Nephron (organoid): ENCODE measurements at regions not wholly inside any gene's neighbourhood (a gene's known extent, or its start where the extent isn't known, plus 50 kb on each side); places are given as distances from the start of the nearest gene placed in this dataset.

Experiments used
- H3K27ac Mint-ChIP-seq, 3 experiments: 2 replicates each; pipeline ENCODE4 v1.8.0; 2020; ENCODE audit warnings: mixed read lengths in 3 of 3, mild to moderate bottlenecking in 2 of 3, moderate library complexity in 1 of 3
- H3K27me3 Mint-ChIP-seq: 2 replicates; pipeline ENCODE4 v1.8.0; 2021; ENCODE audit warnings: low read depth, mild to moderate bottlenecking, moderate library complexity, mixed read lengths
- H3K36me3 Mint-ChIP-seq: 2 replicates; pipeline ENCODE4 v1.8.0; 2020; ENCODE audit warnings: low read depth, mixed read lengths
- H3K4me1 Mint-ChIP-seq: 2 replicates; pipeline ENCODE4 v1.8.0; 2020; ENCODE audit warnings: mixed read lengths
- H3K4me3 Mint-ChIP-seq, 3 experiments: 2 replicates each; pipeline ENCODE4 v1.8.0; 2020; ENCODE audit warnings: mild to moderate bottlenecking in 3 of 3, mixed read lengths in 3 of 3, moderate library complexity in 2 of 3
- H3K9me3 Mint-ChIP-seq: 2 replicates; pipeline ENCODE4 v1.8.0; 2020; ENCODE audit warnings: mixed read lengths
- TF ChIP-seq, protein P1 (sequence below), 3 experiments: fragments of 200-600 bp; sonication (generic); IDR thresholded peaks; one replicate each; pipeline ENCODE4 v1.5.0; 2021; ENCODE audit warnings: antibody characterized with exemption in 3 of 3; ENCODE audit not compliant: unreplicated experiment in 3 of 3

GRCh38 chr9:79256691-79257213 lies 315.0 kb upstream of the TLE4 start:
- no peak overlapping the region for H3K4me3 Mint-ChIP-seq
- TF ChIP-seq, protein P1, sequence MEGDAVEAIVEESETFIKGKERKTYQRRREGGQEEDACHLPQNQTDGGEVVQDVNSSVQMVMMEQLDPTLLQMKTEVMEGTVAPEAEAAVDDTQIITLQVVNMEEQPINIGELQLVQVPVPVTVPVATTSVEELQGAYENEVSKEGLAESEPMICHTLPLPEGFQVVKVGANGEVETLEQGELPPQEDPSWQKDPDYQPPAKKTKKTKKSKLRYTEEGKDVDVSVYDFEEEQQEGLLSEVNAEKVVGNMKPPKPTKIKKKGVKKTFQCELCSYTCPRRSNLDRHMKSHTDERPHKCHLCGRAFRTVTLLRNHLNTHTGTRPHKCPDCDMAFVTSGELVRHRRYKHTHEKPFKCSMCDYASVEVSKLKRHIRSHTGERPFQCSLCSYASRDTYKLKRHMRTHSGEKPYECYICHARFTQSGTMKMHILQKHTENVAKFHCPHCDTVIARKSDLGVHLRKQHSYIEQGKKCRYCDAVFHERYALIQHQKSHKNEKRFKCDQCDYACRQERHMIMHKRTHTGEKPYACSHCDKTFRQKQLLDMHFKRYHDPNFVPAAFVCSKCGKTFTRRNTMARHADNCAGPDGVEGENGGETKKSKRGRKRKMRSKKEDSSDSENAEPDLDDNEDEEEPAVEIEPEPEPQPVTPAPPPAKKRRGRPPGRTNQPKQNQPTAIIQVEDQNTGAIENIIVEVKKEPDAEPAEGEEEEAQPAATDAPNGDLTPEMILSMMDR (IDR thresholded peaks at IDR 0.05; ENCODE audit: unreplicated experiment in 3 of 3) = no peak
- no peak overlapping the region for H3K27ac Mint-ChIP-seq
- no peaks in the 10 kb centered on the region for H3K36me3 Mint-ChIP-seq
- H3K4me1 Mint-ChIP-seq = peaks cover 4% of the 10 kb centered on the region
- H3K9me3 Mint-ChIP-seq = peaks cover 10% of the 10 kb centered on the region
- peaks cover 40% of the 10 kb centered on the region for H3K27me3 Mint-ChIP-seq

- Mint-ChIP-seq H3K9me3 (peaks cover 6% of the 10 kb centered on the region), H3K36me3 (no peaks in the 10 kb centered on the region), H3K4me3 (no peak overlapping the region), H3K4me1 (peaks cover 4% of the 10 kb centered on the region), H3K27me3 (peaks cover 42% of the 10 kb centered on the region), H3K27ac (no peak overlapping the region)
- TF ChIP-seq, protein P1 (IDR thresholded peaks at IDR 0.05; ENCODE audit: unreplicated experiment in 3 of 3) = no peak
Measured at GRCh38 chr9:79257228-79257781, 314.5 kb upstream of the TLE4 start.

- Mint-ChIP-seq H3K27me3 (peaks cover 40% of the 10 kb centered on the region), H3K27ac (no peak overlapping the region), H3K4me1 (peaks cover 4% of the 10 kb centered on the region), H3K4me3 (no peak overlapping the region), H3K9me3 (peaks cover 3% of the 10 kb centered on the region), H3K36me3 (no peaks in the 10 kb centered on the region)
- TF ChIP-seq, protein P1 (IDR thresholded peaks at IDR 0.05; ENCODE audit: unreplicated experiment in 3 of 3) = no peak
Measured at GRCh38 chr9:79257790-79258351, 313.9 kb upstream of the TLE4 start.

- peaks cover 4% of the 10 kb centered on the region for H3K4me1 Mint-ChIP-seq
- H3K4me3 Mint-ChIP-seq = no peak overlapping the region
- H3K36me3 Mint-ChIP-seq = no peaks in the 10 kb centered on the region
- no peak overlapping the region for H3K27ac Mint-ChIP-seq
- TF ChIP-seq, protein P1 (IDR thresholded peaks at IDR 0.05; ENCODE audit: unreplicated experiment in 3 of 3) = no peak
- peaks cover 49% of the 10 kb centered on the region for H3K27me3 Mint-ChIP-seq
- peaks cover 4% of the 10 kb centered on the region for H3K9me3 Mint-ChIP-seq
Measured at GRCh38 chr9:79259858-79260257, 311.9 kb upstream of the TLE4 start.

GRCh38 chr9:79263628-79264027 lies 308.1 kb upstream of the TLE4 start:
- Mint-ChIP-seq H3K27me3 (peaks cover 76% of the 10 kb centered on the region), H3K36me3 (no peaks in the 10 kb centered on the region), H3K4me3 (no peak overlapping the region), H3K9me3 (peaks cover 4% of the 10 kb centered on the region), H3K4me1 (peaks cover 4% of the 10 kb centered on the region), H3K27ac (no peak overlapping the region)
- TF ChIP-seq, protein P1 (IDR thresholded peaks at IDR 0.05; ENCODE audit: unreplicated experiment in 3 of 3) = no peak

GRCh38 chr9:79264041-79264440 lies 307.7 kb upstream of the TLE4 start:
- TF ChIP-seq, protein P1 (IDR thresholded peaks at IDR 0.05; ENCODE audit: unreplicated experiment in 3 of 3) = no peak
- peaks cover 4% of the 10 kb centered on the region for H3K9me3 Mint-ChIP-seq
- peaks cover 77% of the 10 kb centered on the region for H3K27me3 Mint-ChIP-seq
- peaks cover 4% of the 10 kb centered on the region for H3K4me1 Mint-ChIP-seq
- no peak overlapping the region for H3K4me3 Mint-ChIP-seq
- H3K27ac Mint-ChIP-seq = no peak overlapping the region
- H3K36me3 Mint-ChIP-seq = no peaks in the 10 kb centered on the region
